GM18519 (cell line): ENCODE measurements at regions not wholly inside any gene's neighbourhood (a gene's known extent, or its start where the extent isn't known, plus 50 kb on each side); places are given as distances from the start of the nearest gene placed in this dataset.

Source experiments
- ATAC-seq: cut with Tn5 transposase; IDR thresholded peaks from one replicate; pipeline ENCODE4 v1.9.1; 2021; ENCODE audit warnings: mild to moderate bottlenecking, moderate library complexity; ENCODE audit not compliant: unreplicated experiment, low FRiP score

GRCh38 chr12:4223273-4223845 is 50.2 kb upstream of the CCND2 start:
- no peak for ATAC-seq

- ATAC-seq, result no peak
Measured at GRCh38 chr12:4221258-4221620, 52.3 kb upstream of the CCND2 start.

GRCh38 chr12:4220536-4221257 is 52.9 kb upstream of the CCND2 start:
- no peak for ATAC-seq

- ATAC-seq, result no peak
Measured at GRCh38 chr12:4217091-4217490, 56.5 kb upstream of the CCND2 start.

GRCh38 chr12:4216187-4216927 is 57.2 kb upstream of the CCND2 start:
- ATAC-seq, result peak; percentile 11

- peak; percentile 44 for ATAC-seq
Measured at GRCh38 chr12:4215229-4216186, 58.1 kb upstream of the CCND2 start.

GRCh38 chr12:4214877-4215228 is 58.7 kb upstream of the CCND2 start:
- no peak for ATAC-seq

- ATAC-seq, result no peak
Measured at GRCh38 chr12:4213471-4213870, 60.1 kb upstream of the CCND2 start.

GRCh38 chr12:4212845-4213244 is 60.7 kb upstream of the CCND2 start:
- no peak for ATAC-seq

GRCh38 chr12:4211372-4211771 is 62.2 kb upstream of the CCND2 start:
- no peak for ATAC-seq

- no peak for ATAC-seq
Measured at GRCh38 chr12:4210183-4210582, 63.4 kb upstream of the CCND2 start.

- ATAC-seq, result no peak
Measured at GRCh38 chr12:4206470-4206869, 67.1 kb upstream of the CCND2 start.

GRCh38 chr12:4203772-4204376 is 69.7 kb upstream of the CCND2 start:
- no peak for ATAC-seq

- ATAC-seq, result no peak
Measured at GRCh38 chr12:4202918-4203317, 70.6 kb upstream of the CCND2 start.

- ATAC-seq, result no peak
Measured at GRCh38 chr12:4202487-4202886, 71.1 kb upstream of the CCND2 start.

GRCh38 chr12:4201333-4202100 is 72.0 kb upstream of the CCND2 start:
- no peak for ATAC-seq

GRCh38 chr12:4197922-4198763 is 75.4 kb upstream of the CCND2 start:
- no peak for ATAC-seq

- no peak for ATAC-seq
Measured at GRCh38 chr12:4196805-4197420, 76.6 kb upstream of the CCND2 start.
